H9 (cell line): ENCODE measurements at regions not wholly inside any gene's neighbourhood (a gene's known extent, or its start where the extent isn't known, plus 50 kb on each side); places are given as distances from the start of the nearest gene placed in this dataset.

Source experiments
- DNase-seq: peaks from one replicate; pipeline ENCODE4 v3.0.0-alpha.2; 2017
- H2AFZ ChIP-seq: one replicate; pipeline ENCODE4 v1.6.1; 2013; ENCODE audit warnings: mild to moderate bottlenecking, low read length, control low read depth, moderate library complexity
- H2AK5ac ChIP-seq: 2 replicates; pipeline ENCODE4 v1.6.1; 2013; ENCODE audit warnings: low read length, control low read depth, mixed read lengths; ENCODE audit not compliant: insufficient read length
- H2BK120ac ChIP-seq: one replicate; pipeline ENCODE4 v1.6.1; 2013; ENCODE audit warnings: low read depth, mild to moderate bottlenecking, low read length, control low read depth, inconsistent platforms; ENCODE audit not compliant: poor library complexity, severe bottlenecking
- H2BK12ac ChIP-seq: 2 replicates; pipeline ENCODE4 v1.6.1; 2013; ENCODE audit warnings: low read length, control low read depth, mixed read lengths, low read depth; ENCODE audit not compliant: insufficient read length
- H2BK15ac ChIP-seq: 2 replicates; pipeline ENCODE4 v1.6.1; 2013; ENCODE audit warnings: low read depth, low read length, control low read depth
- H2BK20ac ChIP-seq: one replicate; pipeline ENCODE4 v1.6.1; 2013; ENCODE audit warnings: low read depth, mild to moderate bottlenecking, low read length, control low read depth, inconsistent platforms; ENCODE audit not compliant: poor library complexity, severe bottlenecking
- H2BK5ac ChIP-seq: 2 replicates; pipeline ENCODE4 v1.6.1; 2013; ENCODE audit warnings: low read length, control low read depth, mixed read lengths; ENCODE audit not compliant: insufficient read length
- H3K14ac ChIP-seq: 2 replicates; pipeline ENCODE4 v1.6.1; 2013; ENCODE audit warnings: low read length, control low read depth; ENCODE audit not compliant: insufficient read depth
- H3K18ac ChIP-seq: 2 replicates; pipeline ENCODE4 v1.6.1; 2013; ENCODE audit warnings: low read depth, mild to moderate bottlenecking, mixed read lengths, low read length, control low read depth; ENCODE audit not compliant: insufficient read length
- H3K23ac ChIP-seq: 2 replicates; pipeline ENCODE4 v1.6.1; 2013; ENCODE audit warnings: low read length, control low read depth, mixed read lengths, low read depth; ENCODE audit not compliant: insufficient read length
- H3K23me2 ChIP-seq: 2 replicates; pipeline ENCODE4 v1.6.1; 2013; ENCODE audit warnings: low read depth, mild to moderate bottlenecking, mixed read lengths, low read length, control low read depth; ENCODE audit not compliant: insufficient read length, poor library complexity, severe bottlenecking
- H3K27ac ChIP-seq: 2 replicates; pipeline ENCODE4 v1.5.1; 2013; ENCODE audit warnings: low read length, control low read depth, mixed read lengths, low read depth; ENCODE audit not compliant: insufficient read length
- H3K27me3 ChIP-seq: 2 replicates; pipeline ENCODE4 v1.6.1; 2013; ENCODE audit warnings: low read length, control low read depth, inconsistent platforms; ENCODE audit not compliant: insufficient read depth
- H3K4ac ChIP-seq: 2 replicates; pipeline ENCODE4 v1.6.1; 2013; ENCODE audit warnings: low read depth, mild to moderate bottlenecking, control low read depth, inconsistent platforms, low read length, moderate library complexity
- H3K4me1 ChIP-seq: 2 replicates; pipeline ENCODE4 v1.6.1; 2013; ENCODE audit warnings: low read length, control low read depth, inconsistent platforms; ENCODE audit not compliant: insufficient read depth
- H3K4me2 ChIP-seq: 2 replicates; pipeline ENCODE4 v1.6.1; 2013; ENCODE audit warnings: low read length, control low read depth, mixed read lengths; ENCODE audit not compliant: insufficient read length, insufficient read depth
- H3K56ac ChIP-seq: 2 replicates; pipeline ENCODE4 v1.6.1; 2013; ENCODE audit warnings: low read depth, mild to moderate bottlenecking, mixed read lengths, low read length, control low read depth; ENCODE audit not compliant: insufficient read length
- H3K79me1 ChIP-seq: 2 replicates; pipeline ENCODE4 v1.6.1; 2013; ENCODE audit warnings: low read depth, mild to moderate bottlenecking, moderate library complexity, low read length, control low read depth, inconsistent platforms; ENCODE audit not compliant: insufficient read depth, poor library complexity, severe bottlenecking
- H3K79me2 ChIP-seq: 2 replicates; pipeline ENCODE4 v1.6.1; 2013; ENCODE audit warnings: low read length, control low read depth, inconsistent platforms; ENCODE audit not compliant: insufficient read depth
- H3K9ac ChIP-seq: 2 replicates; pipeline ENCODE4 v1.6.1; 2013; ENCODE audit warnings: low read length, control low read depth, mixed read lengths; ENCODE audit not compliant: insufficient read length; ENCODE audit errors: extremely low read depth
- H3K9me3 ChIP-seq: one replicate; pipeline ENCODE4 v1.6.1; 2013; ENCODE audit warnings: low read depth, low read length, inconsistent platforms; ENCODE audit not compliant: control insufficient read depth
- H3T11ph ChIP-seq: one replicate; pipeline ENCODE4 v1.6.1; 2013; ENCODE audit warnings: mild to moderate bottlenecking, low read length, control low read depth, inconsistent platforms
- H4K20me1 ChIP-seq: one replicate; pipeline ENCODE4 v1.6.1; 2013; ENCODE audit not compliant: control insufficient read depth, insufficient read length, insufficient read depth
- H4K5ac ChIP-seq: 2 replicates; pipeline ENCODE4 v1.6.1; 2013; ENCODE audit warnings: low read depth, mild to moderate bottlenecking, mixed read lengths, low read length, control low read depth; ENCODE audit not compliant: insufficient read length
- H4K8ac ChIP-seq: replicated peaks from 2 replicates; pipeline ENCODE4 v1.6.1; 2013; ENCODE audit warnings: low read length, control low read depth, mixed read lengths, low read depth; ENCODE audit not compliant: insufficient read length
- H4K91ac ChIP-seq: 2 replicates; pipeline ENCODE4 v1.6.1; 2013; ENCODE audit warnings: low read depth, mild to moderate bottlenecking, moderate library complexity, mixed read lengths, low read length, control low read depth; ENCODE audit not compliant: insufficient read length
- H3K27ac Mint-ChIP-seq, 3 experiments: 2 replicates in 2 of 3; 3 replicates in 1 of 3; pipeline ENCODE4 v1.8.0; 2020 to 2021; ENCODE audit warnings: mixed read lengths in 3 of 3, mild to moderate bottlenecking in 1 of 3, moderate library complexity in 1 of 3
- H3K27me3 Mint-ChIP-seq: 2 replicates; pipeline ENCODE4 v1.8.0; 2021; ENCODE audit warnings: low read depth, mild to moderate bottlenecking, moderate library complexity, mixed read lengths
- H3K36me3 Mint-ChIP-seq, 3 experiments: 2 replicates in 2 of 3; 3 replicates in 1 of 3; pipeline ENCODE4 v1.8.0; 2020 to 2021; ENCODE audit warnings: low read depth in 3 of 3, mixed read lengths in 3 of 3; ENCODE audit not compliant: insufficient read depth in 1 of 3
- H3K4me1 Mint-ChIP-seq, 2 experiments: 2 replicates each; pipeline ENCODE4 v1.8.0; 2020; ENCODE audit warnings: mixed read lengths in 2 of 2
- H3K4me3 Mint-ChIP-seq, 2 experiments: 2 replicates in 1 of 2; 3 replicates in 1 of 2; pipeline ENCODE4 v1.8.0; 2020 to 2021; ENCODE audit warnings: mild to moderate bottlenecking in 2 of 2, mixed read lengths in 2 of 2, moderate library complexity in 1 of 2
- H3K9me3 Mint-ChIP-seq, 2 experiments: 2 replicates in 1 of 2; 3 replicates in 1 of 2; pipeline ENCODE4 v1.8.0; 2020; ENCODE audit warnings: mild to moderate bottlenecking in 2 of 2, mixed read lengths in 2 of 2, moderate library complexity in 1 of 2
- CTCF ChIP-seq: fragments of 200-600 bp; sonication (generic); conservative IDR thresholded peaks from 3 replicates; pipeline ENCODE4 v1.8.0; 2021; ENCODE audit warnings: antibody characterized with exemption, mild to moderate bottlenecking
- WGBS: extraction: QIAGEN DNeasy Blood & Tissue Kit; methylation state at CpG from one replicate; pipeline ENCODE4 v1.1.7; 2013; ENCODE audit warnings: missing lambda C conversion rate, low lambda C conversion rate, mixed read lengths; ENCODE audit not compliant: insufficient read length; ENCODE audit errors: extremely low coverage; 5-methylcytosine and 5-hydroxymethylcytosine counted together

GRCh38 chr14:98551028-98551427, 721.0 kb downstream of the BCL11B start:
- H2AK5ac ChIP-seq: no peak overlapping the region
- no peak overlapping the region for H2BK120ac ChIP-seq
- no peak overlapping the region for H2BK15ac ChIP-seq
- Mint-ChIP-seq H3K27me3 (no peaks in the 10 kb centered on the region), H3K9me3 (peaks cover 2 to 3% of the 10 kb centered on the region in 2 experiments; a peak in 1 of 5 replicates), H3K4me1 (no peaks in the 10 kb centered on the region), H3K27ac (no peak overlapping the region), H3K36me3 (peaks cover 0 to 1% (median 0%) of the 10 kb centered on the region in 3 experiments; a peak in 1 of 7 replicates), H3K4me3 (no peak overlapping the region)
- no peak overlapping the region for H3K4me2 ChIP-seq
- no peak overlapping the region for H3K4ac ChIP-seq
- no peak overlapping the region for H2BK5ac ChIP-seq
- no peak overlapping the region for H3T11ph ChIP-seq
- H3K4me1 ChIP-seq: no peaks in the 10 kb centered on the region
- DNase-seq: no peak
- H3K9me3 ChIP-seq: no peaks in the 10 kb centered on the region
- H3K23me2 ChIP-seq: no peaks in the 10 kb centered on the region
- H4K5ac ChIP-seq: no peak overlapping the region
- no CpG with 5 or more reads among the region's 5 CpGs for WGBS
- H2BK20ac ChIP-seq: no peak overlapping the region
- H3K14ac ChIP-seq: no peak overlapping the region
- no peak overlapping the region for H4K91ac ChIP-seq
- no peaks in the 10 kb centered on the region for H4K20me1 ChIP-seq
- TF ChIP-seq CTCF: no peak
- no peak overlapping the region for H4K8ac ChIP-seq
- H3K56ac ChIP-seq: no peak overlapping the region
- H3K79me1 ChIP-seq: no peaks in the 10 kb centered on the region
- H3K27ac ChIP-seq: no peak overlapping the region
- no peak overlapping the region for H3K18ac ChIP-seq
- no peak overlapping the region for H2AFZ ChIP-seq
- H3K79me2 ChIP-seq: no peaks in the 10 kb centered on the region
- no peaks in the 10 kb centered on the region for H3K27me3 ChIP-seq
- H3K23ac ChIP-seq: no peak overlapping the region
- H3K9ac ChIP-seq: no peak overlapping the region
- no peak overlapping the region for H2BK12ac ChIP-seq
